SU-DHL-6 (cell line): ENCODE measurements at regions not wholly inside any gene's neighbourhood (a gene's known extent, or its start where the extent isn't known, plus 50 kb on each side); places are given as distances from the start of the nearest gene placed in this dataset.

Experiments
- H2AFZ ChIP-seq: fragments of 200-600 bp; sonication (generic); 2 replicates; pipeline ENCODE4 v1.6.1; 2014; ENCODE audit warnings: low read depth, mild to moderate bottlenecking, moderate library complexity, mixed read lengths, antibody characterized with exemption, low read length; ENCODE audit not compliant: severe bottlenecking
- H3F3A ChIP-seq: fragments of 200-600 bp; shearing (Covaris generic); 2 replicates; pipeline ENCODE4 v1.6.0; 2016; ENCODE audit warnings: antibody characterized with exemption, mild to moderate bottlenecking; ENCODE audit not compliant: insufficient read depth
- H3K27ac ChIP-seq: fragments of 200-600 bp; sonication (generic); 2 replicates; pipeline ENCODE4 v1.5.1; 2016; ENCODE audit warnings: low read depth, mild to moderate bottlenecking, low read length, moderate library complexity, mixed read lengths
- H3K27me3 ChIP-seq: fragments of 200-600 bp; sonication (generic), shearing (Covaris generic); 2 replicates; pipeline ENCODE4 v1.6.0; 2014; ENCODE audit warnings: mild to moderate bottlenecking, low read length
- H3K36me3 ChIP-seq: fragments of 200-600 bp; sonication (generic); 2 replicates; pipeline ENCODE4 v1.6.1; 2014; ENCODE audit warnings: mild to moderate bottlenecking, low read length, mixed read lengths
- H3K4me2 ChIP-seq: fragments of 300-600, 200-600 bp; shearing (Covaris generic), sonication (generic); 2 replicates; pipeline ENCODE4 v1.6.0; 2014; ENCODE audit warnings: low read length, low read depth, mild to moderate bottlenecking; ENCODE audit not compliant: poor library complexity, severe bottlenecking
- H3K4me3 ChIP-seq: fragments of 200-600 bp; sonication (generic); 2 replicates; pipeline ENCODE4 v1.5.1; 2014; ENCODE audit warnings: antibody characterized with exemption, low read length, mild to moderate bottlenecking, mixed read lengths; ENCODE audit not compliant: insufficient read depth, poor library complexity, severe bottlenecking
- H3K79me2 ChIP-seq: fragments of 200-600 bp; sonication (generic); 2 replicates; pipeline ENCODE4 v1.6.1; 2014; ENCODE audit warnings: mild to moderate bottlenecking, low read length, moderate library complexity; ENCODE audit not compliant: insufficient read depth
- H3K9ac ChIP-seq: fragments of 200-600 bp; sonication (generic); 2 replicates; pipeline ENCODE4 v1.7.0; 2014; ENCODE audit warnings: mild to moderate bottlenecking, low read length
- H3K9me2 ChIP-seq: fragments of 200-600 bp; sonication (generic); replicated peaks from 2 replicates; pipeline ENCODE4 v1.6.1; 2014; ENCODE audit warnings: low read length; ENCODE audit not compliant: insufficient read depth
- H3K9me3 ChIP-seq: fragments of 200-600 bp; sonication (generic); 2 replicates; pipeline ENCODE4 v1.6.1; 2014; ENCODE audit warnings: low read length, mixed read lengths; ENCODE audit not compliant: insufficient read depth
- H4K20me1 ChIP-seq: fragments of 200-600 bp; sonication (generic); 2 replicates; pipeline ENCODE4 v1.6.1; 2014; ENCODE audit warnings: low read depth, mild to moderate bottlenecking, antibody characterized with exemption, low read length, moderate library complexity, mixed read lengths
- EZH2phosphoT487 ChIP-seq: fragments of 200-600 bp; sonication (generic), shearing (Covaris generic); conservative IDR thresholded peaks from 2 replicates; pipeline ENCODE4 v1.6.1; 2018; ENCODE audit warnings: mild to moderate bottlenecking, antibody characterized with exemption, low read length, moderate library complexity, mixed read lengths
- TF ChIP-seq, protein P1 (sequence below): fragments of 200-600 bp; sonication (generic); IDR thresholded peaks from one replicate; pipeline ENCODE4 v1.5.1; 2017; ENCODE audit warnings: antibody characterized with exemption, mild to moderate bottlenecking, low read length, moderate library complexity; ENCODE audit not compliant: insufficient read depth, poor library complexity, severe bottlenecking

- TF ChIP-seq EZH2phosphoT487, result no peak
- TF ChIP-seq, protein P1, sequence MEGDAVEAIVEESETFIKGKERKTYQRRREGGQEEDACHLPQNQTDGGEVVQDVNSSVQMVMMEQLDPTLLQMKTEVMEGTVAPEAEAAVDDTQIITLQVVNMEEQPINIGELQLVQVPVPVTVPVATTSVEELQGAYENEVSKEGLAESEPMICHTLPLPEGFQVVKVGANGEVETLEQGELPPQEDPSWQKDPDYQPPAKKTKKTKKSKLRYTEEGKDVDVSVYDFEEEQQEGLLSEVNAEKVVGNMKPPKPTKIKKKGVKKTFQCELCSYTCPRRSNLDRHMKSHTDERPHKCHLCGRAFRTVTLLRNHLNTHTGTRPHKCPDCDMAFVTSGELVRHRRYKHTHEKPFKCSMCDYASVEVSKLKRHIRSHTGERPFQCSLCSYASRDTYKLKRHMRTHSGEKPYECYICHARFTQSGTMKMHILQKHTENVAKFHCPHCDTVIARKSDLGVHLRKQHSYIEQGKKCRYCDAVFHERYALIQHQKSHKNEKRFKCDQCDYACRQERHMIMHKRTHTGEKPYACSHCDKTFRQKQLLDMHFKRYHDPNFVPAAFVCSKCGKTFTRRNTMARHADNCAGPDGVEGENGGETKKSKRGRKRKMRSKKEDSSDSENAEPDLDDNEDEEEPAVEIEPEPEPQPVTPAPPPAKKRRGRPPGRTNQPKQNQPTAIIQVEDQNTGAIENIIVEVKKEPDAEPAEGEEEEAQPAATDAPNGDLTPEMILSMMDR, result no peak
- Histone ChIP-seq H2AFZ (no peak overlapping the region), H3K4me2 (no peak overlapping the region), H3K4me3 (no peak overlapping the region), H3F3A (no peaks in the 10 kb centered on the region), H3K9me3 (no peaks in the 10 kb centered on the region), H3K27me3 (no peaks in the 10 kb centered on the region), H3K27ac (no peak overlapping the region), H3K36me3 (no peaks in the 10 kb centered on the region), H3K79me2 (no peaks in the 10 kb centered on the region), H3K9ac (no peak overlapping the region), H4K20me1 (no peaks in the 10 kb centered on the region), H3K9me2 (no peaks in the 10 kb centered on the region)
These were observed 168.8 kb upstream of the PPP2R2D start for GRCh38 chr10:131731780-131732630.

GRCh38 chr10:131732631-131733127 is 168.1 kb upstream of the PPP2R2D start:
- Histone ChIP-seq H3K4me2 (no peak overlapping the region), H3K9me3 (no peaks in the 10 kb centered on the region), H3K79me2 (no peaks in the 10 kb centered on the region), H3K36me3 (no peaks in the 10 kb centered on the region), H3K9me2 (no peaks in the 10 kb centered on the region), H3K9ac (no peak overlapping the region), H3F3A (no peaks in the 10 kb centered on the region), H3K4me3 (no peak overlapping the region), H2AFZ (no peak overlapping the region), H4K20me1 (no peaks in the 10 kb centered on the region), H3K27ac (no peak overlapping the region), H3K27me3 (no peaks in the 10 kb centered on the region)
- TF ChIP-seq, protein P1, result no peak
- no peak for TF ChIP-seq EZH2phosphoT487

DNA sequence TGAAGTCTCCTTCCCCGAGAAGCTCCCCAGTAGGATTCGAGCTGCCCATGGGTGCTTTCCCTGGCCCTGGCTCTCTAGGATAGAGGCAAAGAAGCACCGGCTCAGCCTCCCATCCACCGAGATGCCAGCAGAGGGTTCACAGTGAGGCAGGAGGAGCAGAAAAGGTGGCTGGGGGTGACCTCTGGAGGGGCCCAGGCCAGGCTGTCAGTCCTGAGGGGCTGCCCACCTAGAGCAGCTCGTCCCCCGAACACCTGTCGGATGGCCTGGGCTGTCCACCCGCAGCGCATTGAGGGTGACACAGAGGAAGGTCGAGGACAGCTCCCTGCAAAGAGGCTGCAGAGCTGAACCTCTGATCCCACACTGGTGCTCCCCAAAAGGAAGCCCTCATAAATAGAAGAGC is 167.2 kb upstream of the PPP2R2D start:
- H3K27me3 ChIP-seq, result no peaks in the 10 kb centered on the region
- H3K9me2 ChIP-seq, result no peaks in the 10 kb centered on the region
- no peaks in the 10 kb centered on the region for H3K79me2 ChIP-seq
- no peaks in the 10 kb centered on the region for H3K36me3 ChIP-seq
- H3F3A ChIP-seq, result no peaks in the 10 kb centered on the region
- H3K4me2 ChIP-seq, result no peak overlapping the region
- no peaks in the 10 kb centered on the region for H4K20me1 ChIP-seq
- H3K9me3 ChIP-seq, result no peaks in the 10 kb centered on the region
- no peak overlapping the region for H3K27ac ChIP-seq
- H2AFZ ChIP-seq, result no peak overlapping the region
- no peak overlapping the region for H3K9ac ChIP-seq
- TF ChIP-seq, protein P1, result no peak
- no peak for TF ChIP-seq EZH2phosphoT487
- no peak overlapping the region for H3K4me3 ChIP-seq
